GM21619 (cell line): ENCODE measurements at regions not wholly inside any gene's neighbourhood (a gene's known extent, or its start where the extent isn't known, plus 50 kb on each side); places are given as distances from the start of the nearest gene placed in this dataset.

Source experiments
- ATAC-seq: cut with Tn5 transposase; IDR thresholded peaks from one replicate; pipeline ENCODE4 v1.9.1; 2021; ENCODE audit not compliant: unreplicated experiment

- ATAC-seq = no peak
Observed at GRCh38 chr1:37272626-37273025, 201.8 kb upstream of the ZC3H12A start.

GRCh38 chr1:37274486-37274885, 199.9 kb upstream of the ZC3H12A start:
- no peak for ATAC-seq

- no peak for ATAC-seq
Observed at GRCh38 chr1:37274938-37275631, 199.3 kb upstream of the ZC3H12A start.

- ATAC-seq = no peak
Observed at GRCh38 chr1:37277366-37277765, 197.0 kb upstream of the ZC3H12A start.

GRCh38 chr1:37281354-37281753, 193.0 kb upstream of the ZC3H12A start:
- ATAC-seq = no peak

DNA sequence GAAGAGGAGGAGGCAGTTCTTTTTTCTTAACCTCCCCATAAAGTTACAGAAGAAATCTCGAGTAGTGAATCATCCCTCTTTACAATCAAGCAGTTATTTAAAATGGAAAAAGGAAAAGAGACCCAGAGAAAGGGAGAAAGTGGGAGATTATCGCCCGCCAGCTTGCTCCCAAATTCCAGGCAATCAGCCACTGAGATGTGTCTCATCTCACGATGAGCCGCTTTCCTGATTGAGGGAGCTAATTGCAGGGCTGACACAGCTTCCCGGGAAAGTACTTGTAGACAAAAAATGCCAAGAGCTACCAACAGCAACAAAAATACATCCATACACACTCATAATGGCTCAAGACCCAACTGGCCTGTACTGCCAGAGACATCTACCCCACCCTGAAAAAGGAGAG, 191.6 kb upstream of the ZC3H12A start:
- ATAC-seq = no peak

DNA sequence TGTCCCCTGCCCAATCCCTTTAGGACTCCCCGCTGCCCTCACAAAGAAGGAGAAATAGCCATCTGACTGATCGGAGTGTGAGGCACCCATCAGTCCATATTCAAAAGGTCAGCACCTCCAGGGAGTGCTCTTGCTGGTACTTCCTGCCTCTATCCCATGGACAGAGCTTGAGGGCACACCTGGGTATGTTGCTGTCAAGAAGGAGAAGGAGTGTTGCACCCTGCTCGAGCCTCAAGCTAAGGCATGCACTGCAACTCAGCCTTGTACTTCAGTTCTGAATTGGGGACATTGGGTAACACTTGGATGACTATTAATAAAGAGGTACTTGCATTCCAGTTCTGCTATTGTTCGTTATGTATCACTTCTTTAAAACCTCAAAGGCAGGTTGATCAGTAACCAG, 190.3 kb upstream of the ZC3H12A start:
- ATAC-seq = no peak

DNA sequence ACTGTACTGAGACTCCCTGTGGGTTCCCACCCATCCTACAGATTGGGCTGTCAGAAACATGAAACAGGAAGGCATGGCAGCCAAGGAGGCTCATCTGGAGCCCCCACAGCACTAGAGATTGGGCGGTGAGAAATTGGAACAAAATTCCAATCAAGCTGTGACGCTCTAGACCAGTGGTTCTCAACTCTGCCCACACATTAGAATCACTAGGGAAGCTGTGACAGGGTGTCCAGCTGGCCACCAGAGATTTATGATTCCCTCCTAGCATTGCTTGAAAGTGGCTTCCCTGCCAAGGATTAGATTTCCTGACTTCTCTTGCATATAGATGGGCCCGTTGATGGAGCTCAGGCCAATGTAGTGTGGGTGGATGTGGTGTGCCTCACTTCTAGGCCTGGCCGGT, 187.5 kb upstream of the ZC3H12A start:
- ATAC-seq = no peak

DNA sequence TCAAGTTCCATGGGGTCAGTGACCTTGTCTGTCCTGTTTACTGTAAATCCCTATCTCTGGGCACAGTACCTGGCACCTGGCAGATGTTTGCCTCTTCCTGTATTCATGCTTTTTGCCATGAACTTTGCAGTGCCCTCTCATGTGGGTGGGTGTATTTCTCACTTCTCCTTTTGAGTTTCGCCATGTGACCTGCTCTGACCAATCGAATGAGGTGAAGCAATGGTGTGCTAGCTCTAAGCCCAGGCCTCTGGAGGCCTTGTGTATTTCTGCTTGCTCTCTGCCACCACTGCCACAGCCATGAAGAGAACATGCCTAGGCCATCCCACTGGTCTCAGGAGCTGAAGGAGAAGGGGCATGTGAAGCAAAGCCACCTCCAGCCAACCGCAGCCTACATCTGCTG, 185.5 kb upstream of the ZC3H12A start:
- peak; percentile 92 for ATAC-seq

DNA sequence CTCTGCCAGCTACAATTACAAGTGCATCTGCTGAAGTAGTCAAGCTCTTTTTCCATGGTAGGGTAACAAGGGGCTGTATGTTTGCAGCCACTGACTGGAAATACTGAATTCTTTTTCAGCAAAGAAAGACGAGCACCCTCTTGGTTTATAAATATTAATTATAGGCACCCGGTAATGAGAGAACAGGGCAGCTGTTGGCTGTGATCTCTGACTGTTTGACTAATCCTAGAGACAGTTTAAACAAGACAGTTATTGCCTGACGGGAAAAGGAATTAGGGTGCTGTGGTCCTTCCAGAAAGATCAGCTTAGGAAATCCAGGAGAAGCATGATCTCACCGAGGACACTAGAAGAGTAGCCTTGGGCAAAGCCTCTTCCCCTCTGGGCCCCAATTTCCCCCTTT, 183.7 kb upstream of the ZC3H12A start:
- no peak for ATAC-seq

DNA sequence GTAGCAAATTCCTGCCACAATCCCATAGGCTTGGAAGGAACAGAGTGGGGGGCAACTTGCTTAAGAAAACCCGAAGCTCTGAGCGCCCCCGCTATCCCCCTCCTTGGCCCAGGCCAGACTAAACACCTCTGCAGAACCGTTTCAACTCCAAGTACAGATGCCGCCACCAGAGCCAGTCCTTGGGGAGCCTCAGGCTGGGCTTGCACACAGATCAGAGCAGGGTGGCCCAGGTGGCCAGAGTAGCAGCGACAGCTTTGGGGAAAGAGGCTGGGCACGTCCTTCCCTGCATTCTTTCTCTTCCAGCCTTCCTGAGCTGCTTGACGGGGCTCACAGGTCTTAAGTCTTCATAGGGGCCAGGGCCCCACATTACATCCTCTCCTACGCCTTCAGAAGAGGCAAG, 181.6 kb upstream of the ZC3H12A start:
- no peak for ATAC-seq

DNA sequence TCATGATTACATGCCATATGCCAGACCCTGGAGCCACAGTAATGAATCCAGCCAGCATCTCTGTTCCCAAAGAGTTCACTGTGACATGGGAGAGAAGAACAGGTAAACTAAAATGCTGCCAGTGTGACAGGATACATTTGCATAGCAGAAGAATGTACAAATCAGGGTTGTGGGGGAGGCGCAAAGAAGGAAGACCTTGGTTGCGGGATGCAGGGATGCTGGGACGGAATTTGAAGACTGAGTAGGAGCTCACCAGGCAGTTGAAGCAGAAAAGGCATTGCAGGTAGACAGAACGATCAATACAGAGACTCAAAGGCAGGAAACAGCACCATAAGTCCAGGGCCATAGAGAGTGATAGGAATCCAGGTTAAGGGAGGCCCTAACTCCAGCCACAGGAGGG, 180.3 kb upstream of the ZC3H12A start:
- no peak for ATAC-seq

GRCh38 chr1:37294529-37294928, 179.9 kb upstream of the ZC3H12A start:
- no peak for ATAC-seq

DNA sequence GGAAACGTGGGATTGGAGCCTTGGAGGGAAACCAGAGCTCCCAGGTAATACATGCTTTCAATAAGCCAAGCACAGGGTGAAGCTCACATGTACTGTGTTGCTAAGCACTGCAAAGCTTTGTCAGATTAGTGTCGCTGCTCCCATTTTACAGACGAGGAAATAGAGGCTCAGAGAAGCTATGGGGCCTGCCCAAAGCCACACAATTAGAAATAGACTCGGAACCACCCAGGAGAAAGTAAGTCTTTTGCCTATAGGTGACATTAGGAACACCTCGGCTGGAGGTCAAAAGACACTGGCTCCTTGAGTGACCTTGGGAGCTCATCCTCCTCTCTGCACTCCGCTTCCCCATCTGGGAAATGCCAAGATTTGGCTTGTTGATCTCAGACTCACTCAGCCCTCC, 175.6 kb upstream of the ZC3H12A start:
- ATAC-seq = no peak

DNA sequence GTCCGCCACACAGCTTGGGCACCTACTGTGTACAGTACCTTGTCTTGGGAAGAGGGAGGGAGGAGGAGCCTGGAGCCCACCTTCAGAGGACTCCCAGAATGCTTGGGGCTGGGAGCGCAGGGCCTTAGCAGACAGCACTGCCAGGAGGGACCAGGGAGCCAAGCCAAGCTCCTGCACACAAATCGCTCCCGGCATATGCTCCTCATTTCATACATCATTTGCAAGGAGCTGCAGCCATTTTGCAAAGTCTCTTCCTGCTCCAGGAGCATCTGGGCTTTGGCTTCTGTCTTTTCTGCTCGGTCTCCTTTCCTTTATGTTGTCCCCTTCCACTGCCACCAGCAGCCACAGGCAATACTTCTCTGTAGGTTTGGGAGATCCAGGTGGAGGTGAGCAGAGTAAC, 175.2 kb upstream of the ZC3H12A start:
- ATAC-seq = no peak

- no peak for ATAC-seq
Observed at GRCh38 chr1:37303884-37304574, 170.4 kb upstream of the ZC3H12A start.

GRCh38 chr1:37305108-37305507, 169.3 kb upstream of the ZC3H12A start:
- no peak for ATAC-seq

GRCh38 chr1:37305841-37306240, 168.5 kb upstream of the ZC3H12A start:
- no peak for ATAC-seq

DNA sequence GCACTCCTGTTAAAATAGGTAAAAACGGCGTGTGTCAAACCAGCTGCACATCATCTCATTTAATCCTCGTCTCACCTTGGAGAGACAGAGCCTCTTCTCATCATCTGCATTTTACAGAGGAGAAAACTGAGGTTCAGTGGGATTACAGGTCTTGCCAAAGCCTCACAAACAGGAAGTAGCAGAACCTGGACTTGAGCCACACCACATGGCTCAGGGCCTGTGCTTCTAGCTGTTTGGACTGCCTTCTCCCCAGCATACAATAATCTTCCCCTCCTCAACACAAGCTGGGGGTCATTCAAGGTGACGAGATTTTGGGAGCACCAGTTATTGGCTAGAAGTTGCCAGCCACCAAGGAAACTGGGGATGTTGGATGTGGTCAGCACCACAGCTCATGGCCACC, 167.9 kb upstream of the ZC3H12A start:
- no peak for ATAC-seq

DNA sequence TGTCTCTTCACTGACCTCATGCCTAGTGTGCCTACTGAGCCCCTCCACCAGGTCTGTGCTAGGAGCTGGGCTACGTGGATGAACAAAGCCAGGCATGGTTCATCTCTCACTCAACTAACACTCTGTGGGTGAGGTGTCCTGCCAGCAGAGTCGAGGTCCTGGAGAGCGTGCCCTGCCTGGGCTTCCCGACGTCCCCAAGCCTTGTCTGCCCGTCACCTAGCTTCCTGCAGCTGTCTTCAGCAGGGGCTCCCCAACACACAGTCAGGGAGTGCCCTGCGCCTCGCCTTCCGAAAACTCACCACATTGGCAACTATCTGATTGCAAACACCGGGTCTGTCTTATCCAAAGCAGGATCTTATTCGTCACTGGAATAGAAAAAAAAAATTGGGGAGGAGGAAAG, 167.5 kb upstream of the ZC3H12A start:
- ATAC-seq = no peak

- ATAC-seq = no peak
Observed at GRCh38 chr1:37308031-37308960, 166.1 kb upstream of the ZC3H12A start.

DNA sequence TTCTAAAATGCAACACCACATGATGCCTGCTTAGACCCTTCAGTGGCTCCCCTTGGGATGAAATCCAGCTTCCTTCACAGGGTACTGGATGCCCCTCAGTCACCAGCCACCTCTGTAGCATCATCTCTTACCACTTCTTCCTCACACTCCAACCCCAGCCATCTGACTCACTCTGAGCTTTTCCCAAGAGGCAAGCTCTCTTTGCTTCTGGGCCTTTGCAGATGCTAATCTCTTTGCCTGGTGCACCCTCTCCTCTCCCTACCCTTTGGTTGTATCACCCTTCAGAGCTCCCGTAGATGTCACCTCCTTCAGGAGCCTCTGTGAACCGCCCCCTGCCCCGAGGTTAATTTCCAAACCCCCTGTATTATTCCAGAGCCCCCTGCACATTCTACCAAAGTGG, 164.8 kb upstream of the ZC3H12A start:
- no peak for ATAC-seq
